Inferior parietal cortex (tissue), 1 donor: ENCODE measurements at regions not wholly inside any gene's neighbourhood (a gene's known extent, or its start where the extent isn't known, plus 50 kb on each side); places are given as distances from the start of the nearest gene placed in this dataset.

Experiments
- DNase-seq: peaks from one replicate; pipeline ENCODE4 v3.0.0-alpha.2; 2016; ENCODE audit errors: extremely low spot score

DNA sequence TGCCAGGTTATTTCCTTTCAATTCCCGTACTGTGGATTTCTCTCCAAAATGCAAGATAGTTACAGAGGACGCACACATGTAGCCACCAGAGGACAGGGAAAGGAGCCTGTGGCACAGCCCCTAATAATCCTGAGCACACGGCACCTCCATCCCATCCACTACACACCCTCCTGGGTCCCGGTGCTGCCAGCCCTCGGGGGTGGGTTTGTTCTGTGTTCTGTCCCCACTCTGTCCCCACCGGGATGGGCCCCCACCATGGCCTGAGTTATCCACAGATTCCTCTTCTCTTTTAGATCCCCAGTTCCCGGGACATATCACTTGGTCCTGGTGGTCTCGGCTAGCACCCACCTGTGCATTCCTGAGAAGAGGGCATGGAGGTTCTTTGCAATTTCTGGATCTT, 196.9 kb upstream of the PPP2R2D start:
- DNase-seq: no peak

DNA sequence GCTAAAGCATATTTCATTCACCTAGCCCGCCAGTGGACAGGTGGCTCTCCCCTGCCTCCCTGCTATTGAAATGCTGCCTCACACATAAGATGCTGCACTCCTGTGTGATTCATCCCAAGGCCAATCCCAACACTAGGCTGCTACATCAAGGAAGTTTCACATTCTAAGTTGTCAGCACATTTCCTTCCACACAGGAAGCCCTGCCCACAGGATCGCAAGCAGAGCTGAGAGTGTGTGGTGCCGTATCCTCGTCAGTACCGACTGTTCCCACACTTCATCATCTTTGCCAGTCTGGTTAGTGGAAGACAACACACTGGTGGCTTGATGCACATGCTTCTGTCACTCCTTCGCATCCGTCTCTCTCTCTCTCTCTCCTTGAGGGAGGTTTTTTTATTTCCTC, 194.3 kb upstream of the PPP2R2D start:
- no peak for DNase-seq

DNA sequence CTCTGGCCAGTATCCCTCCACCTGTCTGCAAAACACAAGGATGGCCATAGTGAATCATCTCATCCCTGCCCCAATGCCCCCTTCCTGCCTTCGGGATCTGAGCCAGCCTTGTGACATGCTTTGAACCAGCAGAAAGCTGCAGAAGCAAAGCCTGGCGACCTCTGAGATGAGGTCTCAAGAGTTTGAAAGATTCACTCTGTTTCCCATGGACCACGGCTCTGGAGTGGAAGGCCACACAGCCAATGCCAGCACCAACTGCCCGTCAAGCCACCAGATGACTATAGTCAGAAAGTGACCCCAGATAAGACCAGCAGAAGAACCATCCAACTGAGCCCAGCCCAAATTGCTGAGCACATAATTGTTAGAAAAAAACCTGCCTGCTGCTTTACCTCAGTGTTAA, 193.9 kb upstream of the PPP2R2D start:
- no peak for DNase-seq

DNA sequence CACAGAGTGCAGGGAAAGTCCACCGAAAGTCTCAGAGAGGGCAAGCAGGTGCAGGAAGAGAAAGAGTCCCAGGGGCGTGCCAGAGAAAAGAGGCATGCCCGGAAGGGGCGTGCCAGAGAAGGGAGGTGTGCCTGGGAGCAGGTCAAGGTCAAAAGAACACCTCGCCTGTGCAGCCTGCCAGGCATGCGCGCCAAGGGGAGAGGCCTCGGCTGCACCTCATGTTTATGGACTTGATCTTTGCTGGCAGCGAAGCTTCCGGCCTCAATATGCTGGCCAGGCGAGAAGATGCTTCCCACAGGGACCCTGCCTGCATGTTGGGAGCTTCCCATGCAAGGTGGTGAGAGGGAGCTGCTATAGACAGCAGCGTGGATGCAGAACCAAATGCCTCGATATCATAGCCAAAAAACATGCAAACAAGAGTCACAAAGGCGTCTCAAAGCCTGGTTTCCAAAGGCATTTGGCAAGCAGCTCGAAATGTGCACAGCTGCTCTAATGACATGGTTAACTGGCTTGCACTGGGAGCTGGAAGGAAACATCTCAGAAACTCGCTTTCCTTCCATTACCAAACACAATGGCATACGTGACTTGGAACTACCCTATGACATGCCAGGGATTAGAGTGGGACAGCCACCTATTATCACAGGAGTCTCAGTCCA, 192.5 kb upstream of the PPP2R2D start:
- DNase-seq: no peak

DNA sequence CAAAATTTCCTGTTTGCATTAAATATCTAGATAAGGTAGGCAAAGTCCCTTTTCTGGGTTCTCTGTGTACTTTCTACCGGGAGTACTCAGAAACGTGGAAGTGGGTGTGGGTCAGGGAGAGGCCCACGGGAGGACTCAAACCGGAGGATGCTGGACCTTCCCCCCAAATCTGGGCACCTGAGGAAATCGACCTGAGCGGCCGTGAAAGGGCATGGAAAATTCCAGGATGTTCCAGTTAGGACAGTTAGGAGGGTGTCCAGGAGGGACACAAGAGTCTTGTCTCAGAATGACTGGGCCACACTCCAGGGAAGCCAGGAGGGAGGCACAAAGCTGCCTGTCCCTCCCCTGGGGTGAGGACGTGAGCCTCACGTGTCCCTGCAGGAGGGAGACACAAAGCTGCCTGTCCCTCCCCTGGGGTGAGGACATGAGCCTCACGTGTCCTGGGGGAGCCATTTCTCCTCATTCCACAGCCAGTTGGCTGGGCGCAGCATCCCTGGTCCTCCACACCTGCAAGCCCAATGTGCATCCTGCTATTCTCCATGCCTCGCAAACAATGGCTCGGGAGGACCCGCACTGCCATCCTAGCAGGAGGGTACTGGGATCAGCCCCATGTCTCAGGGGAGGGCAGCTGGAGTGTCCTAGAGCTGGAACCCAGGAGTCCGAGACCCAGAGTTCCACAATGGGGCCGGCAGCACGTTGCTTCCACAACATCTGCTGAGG, 190.5 kb upstream of the PPP2R2D start:
- no peak for DNase-seq

DNA sequence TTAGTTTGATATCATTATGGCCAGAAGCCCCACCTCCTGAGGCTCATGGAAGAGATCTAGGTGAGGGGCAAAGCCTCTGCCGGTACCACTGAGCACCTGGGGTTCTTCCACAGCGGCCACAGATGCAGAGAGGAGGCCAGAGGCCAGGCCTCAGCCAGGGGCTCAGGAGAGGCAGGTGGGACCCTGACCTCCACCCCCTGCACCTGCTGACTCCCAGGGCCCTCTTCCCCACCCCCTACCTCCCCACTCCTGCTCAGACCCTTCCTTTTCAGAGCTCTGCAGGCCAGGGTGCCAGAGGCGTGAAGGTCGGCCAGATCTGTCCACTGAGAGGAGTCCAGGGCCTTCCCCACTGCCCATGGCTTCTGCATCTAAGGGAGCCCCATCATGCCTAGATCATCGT, 178.7 kb upstream of the PPP2R2D start:
- no peak for DNase-seq

DNA sequence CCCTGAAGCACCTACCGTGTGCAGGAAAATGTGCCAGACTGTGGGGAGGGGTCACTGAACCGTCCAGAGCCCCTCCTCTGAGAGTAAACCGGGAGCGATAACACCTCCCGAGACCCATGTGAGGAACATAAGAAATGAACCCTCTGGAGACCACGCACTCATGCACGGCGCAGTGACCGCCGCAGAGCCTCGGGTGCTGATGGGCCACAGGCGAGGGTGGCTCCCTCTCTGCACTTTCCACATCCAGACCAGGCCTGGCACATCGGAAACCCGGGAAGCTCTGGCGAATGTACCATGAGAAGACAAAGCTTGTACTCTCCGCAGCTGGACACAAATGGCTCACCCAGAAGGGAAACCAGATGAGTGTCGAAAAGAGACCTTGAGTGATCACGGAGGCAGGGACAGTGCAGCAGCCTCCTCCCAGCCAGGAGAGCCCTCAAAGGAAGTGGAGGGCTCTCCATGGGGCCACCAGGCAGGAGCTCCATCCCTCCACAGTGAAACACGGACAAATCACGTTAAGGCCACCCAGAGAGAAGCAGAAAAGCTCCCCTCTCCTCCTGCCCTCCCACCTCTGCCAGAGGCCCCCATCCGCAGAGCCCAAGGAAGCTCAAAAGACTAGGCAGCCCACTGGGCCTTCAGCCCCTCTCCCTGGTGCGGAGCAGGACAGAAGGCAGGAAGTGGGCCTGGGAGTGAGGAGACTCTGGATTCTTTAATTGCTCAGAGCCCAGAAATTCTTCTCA, 178.1 kb upstream of the PPP2R2D start:
- DNase-seq: no peak

DNA sequence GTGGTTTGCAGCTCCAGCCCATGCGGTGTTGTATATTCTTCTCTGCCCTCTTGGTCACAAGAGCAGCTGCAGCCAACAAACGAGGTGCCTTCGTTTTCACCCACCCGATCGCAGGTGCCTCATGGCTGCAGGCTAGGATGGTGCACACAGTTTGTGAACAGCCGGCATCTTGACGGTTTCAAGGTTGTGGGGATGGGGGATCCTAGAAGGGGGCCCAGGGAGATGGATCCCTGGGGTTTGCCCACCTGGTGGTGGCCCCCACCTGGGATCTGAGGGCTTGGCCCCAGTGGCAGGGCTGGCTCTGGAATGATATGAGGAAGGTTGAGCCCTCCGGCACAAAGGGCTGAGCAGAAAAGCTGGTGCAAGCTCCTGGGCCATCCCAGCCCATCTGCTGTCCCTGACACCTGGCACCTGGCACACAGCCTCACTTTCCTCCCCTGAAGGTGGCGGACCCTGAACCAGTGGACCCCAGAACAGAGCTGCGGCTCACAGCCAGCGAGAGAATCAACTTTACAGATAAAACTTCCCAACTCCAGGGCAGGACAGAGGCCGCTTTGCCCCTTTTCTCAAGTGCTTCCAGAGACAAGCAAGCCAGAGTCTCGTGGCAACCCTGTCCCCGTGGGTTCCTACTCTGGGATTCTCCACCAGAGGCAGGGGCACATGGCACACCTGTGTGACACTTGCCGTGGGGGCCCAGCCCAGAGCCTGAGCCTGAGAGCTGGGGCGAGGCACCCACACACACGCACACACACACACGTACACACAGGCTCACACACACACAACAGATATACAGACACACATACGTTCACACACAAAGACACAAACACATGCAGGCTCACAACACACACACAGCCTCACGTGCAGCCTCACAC, 177.3 kb upstream of the PPP2R2D start:
- no peak for DNase-seq

DNA sequence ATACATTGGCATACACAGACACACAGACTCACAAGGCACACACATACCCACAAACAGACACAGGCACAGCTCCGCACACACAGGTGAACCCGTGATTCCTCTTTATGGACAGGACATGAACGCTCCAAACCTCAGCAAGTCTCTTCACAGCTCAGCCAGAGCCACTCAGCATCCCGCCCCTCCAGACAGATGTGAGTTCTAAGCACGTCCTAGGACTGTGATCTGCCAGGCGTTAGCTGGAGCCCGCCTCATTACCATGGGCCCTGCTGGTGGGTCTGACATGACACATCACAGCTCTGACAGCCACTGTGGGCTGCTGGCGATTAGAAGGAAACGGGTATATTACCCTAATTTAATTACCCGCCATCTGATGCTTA, 176.7 kb upstream of the PPP2R2D start:
- no peak for DNase-seq

DNA sequence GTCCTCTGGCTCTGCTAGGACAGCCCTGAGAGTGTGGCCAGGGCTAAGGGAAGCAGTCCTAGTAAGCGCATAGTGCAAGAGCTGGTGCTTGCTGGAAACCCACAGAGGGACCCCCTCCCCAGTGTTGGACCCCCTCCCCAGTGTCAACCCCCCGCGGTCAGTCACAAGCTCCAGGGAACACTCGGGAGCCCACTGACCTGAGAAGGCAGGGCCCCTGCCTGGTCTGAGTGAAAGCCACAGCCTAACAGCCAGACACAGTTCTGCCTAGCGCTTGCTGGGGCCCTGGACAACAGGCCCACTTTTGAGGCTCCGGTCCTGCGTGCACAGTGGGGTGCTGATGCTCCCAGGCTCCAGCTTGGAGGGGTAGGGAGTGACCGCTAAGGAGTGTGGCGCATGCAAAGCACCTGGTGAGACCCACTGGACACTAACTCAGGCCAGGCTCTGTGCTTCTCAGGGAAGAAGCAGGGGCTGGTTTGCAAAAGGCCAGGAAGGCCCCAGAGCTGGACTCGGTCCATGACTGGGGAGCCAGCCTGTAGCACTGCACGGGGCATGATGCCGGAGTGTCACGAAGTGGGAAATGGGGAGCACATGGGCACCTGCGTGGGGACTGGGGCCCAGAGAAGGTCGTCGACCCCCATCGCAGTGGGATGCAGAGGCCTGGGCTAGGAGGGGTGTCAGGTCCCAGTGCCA, 175.8 kb upstream of the PPP2R2D start:
- no peak for DNase-seq

DNA sequence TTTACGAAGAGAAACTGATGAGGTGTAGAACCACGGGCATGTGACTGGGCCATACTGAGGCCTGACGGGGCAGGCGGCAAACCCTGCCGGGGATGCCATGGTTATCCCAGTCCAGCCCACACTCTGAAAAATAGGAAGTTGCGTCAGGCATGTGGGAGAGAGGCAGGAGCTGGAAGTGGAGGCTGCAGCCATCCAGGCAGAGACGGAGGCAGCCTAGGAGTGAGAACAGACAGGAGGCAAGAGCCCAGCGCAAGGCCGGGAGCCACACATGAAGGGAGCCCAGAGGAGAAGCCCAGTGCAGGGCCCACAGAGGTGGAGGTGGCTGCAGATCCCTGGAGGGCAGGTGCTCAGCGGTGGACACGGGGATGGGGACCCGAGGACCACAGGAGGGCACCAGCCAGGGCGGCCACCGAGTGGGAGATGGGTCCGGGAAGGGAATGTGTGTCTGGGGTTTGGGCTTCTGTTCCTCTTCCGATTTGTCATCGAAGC, 175.2 kb upstream of the PPP2R2D start:
- DNase-seq: no peak

DNA sequence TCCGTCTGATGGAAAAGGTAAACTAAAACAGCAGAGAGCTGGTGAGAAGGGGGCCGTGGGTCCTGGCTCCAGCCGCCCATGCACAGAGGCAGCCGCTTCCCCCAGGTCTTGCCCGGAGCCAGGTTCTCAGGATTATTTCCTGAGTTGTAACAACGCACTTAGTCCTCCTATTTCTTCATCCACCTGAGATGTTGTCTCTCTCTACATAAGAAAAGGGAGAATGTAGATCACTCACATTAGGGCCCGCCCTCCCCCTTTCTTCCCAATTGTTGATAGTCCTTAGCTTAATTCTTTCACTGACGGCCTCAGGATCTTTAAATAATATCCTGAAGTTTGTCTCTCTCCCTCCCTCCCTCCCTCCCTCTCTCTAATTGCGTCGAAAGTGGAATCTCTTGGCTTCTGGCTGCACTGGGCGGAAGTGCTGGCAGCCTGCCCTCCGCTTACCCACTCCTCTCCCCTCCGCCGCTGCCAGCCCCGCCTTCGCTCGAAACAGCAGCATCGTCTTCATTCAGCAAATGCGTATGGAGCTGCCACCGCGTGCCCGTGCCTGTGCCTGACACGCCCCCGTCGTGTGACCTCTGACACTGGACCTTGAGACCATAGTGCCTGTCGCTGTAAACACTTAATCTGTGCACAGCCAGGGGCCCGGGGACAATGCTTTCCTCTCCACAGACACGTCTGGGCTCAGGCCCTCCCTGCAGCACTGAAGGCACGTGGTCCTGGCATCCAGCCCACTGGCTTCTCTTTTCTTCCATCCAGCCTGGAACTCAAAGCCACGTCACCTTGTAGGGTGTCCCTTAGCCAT, 174.5 kb upstream of the PPP2R2D start:
- DNase-seq: no peak

DNA sequence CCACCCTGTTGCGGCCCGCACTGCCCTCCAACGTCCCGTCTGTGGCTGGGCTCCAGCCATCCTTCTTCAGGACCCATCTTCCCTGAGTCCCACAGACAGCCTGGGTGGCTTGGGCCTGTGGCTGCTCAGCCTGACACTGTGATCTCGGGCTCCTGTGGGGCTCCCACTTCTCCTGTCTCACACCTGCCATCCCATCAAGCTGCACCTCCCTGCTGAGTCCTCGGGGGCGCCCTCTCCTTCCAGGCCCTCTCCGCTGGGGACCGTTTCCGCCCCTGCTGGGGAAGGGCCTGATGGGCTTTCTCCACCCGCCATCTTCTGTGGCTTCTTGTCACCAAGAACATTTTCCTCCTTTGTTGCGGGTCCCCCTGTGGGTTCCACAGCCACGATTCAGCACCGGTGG, 173.8 kb upstream of the PPP2R2D start:
- DNase-seq: no peak

DNA sequence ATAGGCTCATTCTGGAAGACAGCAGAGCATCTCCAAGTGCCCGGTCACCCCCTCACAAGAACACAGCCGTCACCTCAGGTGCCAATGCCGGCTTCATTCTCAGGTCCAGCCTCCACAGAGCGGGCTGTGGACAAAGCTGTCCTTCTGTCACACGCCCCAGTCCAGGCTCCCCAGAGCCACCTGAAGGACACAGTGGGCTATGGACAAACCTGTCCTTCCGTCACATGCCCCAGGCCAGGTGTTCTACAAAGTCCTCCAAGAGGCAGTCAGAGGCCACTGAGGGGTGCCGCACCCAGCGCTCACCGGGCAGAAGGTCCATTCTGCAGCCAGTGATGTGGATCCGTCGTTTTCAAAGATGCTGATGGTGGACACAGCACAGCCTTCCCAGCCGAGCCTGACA, 173.2 kb upstream of the PPP2R2D start:
- DNase-seq: no peak

DNA sequence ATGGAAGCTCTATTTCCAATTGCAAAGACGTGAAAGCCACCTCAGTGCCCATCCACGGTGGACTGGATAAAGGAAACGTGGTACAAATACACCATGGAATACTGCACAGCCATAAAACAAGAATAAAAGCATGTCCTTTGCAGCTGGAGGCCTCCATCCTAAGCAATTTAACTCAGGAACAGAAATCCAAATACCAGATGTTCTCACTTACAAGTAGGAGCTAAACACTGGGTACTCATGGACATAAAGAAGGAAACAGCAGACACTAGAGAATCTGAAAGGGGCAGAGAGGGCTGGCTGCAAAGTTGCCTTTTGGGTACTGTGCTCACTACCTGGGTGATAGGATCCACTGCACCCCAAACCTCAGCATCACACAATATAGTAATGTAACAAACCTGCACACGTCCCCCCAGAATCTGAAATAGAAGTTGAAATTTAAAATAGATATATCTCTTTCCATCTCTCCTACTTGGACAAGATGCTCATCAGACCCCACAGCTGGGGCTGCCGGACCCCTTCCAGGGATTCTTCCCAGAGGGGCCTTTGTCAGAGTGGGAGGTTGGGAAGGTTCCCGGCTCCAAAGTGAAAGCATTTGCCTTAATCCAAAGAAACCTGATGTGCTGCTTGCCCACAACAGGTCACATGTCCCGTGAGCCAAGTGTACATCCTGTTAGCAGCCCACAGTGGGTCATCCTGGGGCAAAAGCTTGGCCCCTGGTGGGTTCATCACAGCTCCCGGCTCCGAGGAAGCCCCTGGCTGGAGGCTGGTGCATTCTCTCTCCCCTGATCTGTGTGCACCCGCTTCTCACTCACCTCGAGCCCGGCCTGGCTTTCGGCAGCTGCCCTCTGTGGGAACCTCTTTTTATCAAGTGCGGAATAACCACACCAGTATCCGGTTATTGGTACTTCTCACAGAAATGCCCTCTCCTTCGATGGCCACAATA, 172.3 kb upstream of the PPP2R2D start:
- DNase-seq: no peak

DNA sequence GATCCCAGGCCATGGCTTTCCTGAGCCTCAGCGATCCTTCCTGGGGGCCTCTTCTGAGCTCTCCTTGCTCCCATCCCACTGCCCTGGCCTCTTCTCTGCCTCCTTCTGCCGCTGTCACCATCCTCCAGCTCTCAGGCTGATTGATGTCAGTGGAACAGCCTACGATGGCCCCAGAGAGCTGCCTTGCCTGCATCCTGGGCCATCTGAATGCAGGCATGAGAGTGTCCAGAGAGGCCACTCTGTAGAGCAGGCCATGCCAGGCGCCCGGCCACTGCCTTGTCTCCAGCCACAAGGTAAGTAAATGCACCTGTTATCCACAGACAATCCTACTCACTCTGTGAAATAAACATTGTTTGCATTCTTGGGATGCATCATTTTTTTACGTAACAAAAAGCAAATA, 171.4 kb upstream of the PPP2R2D start:
- DNase-seq: no peak

DNA sequence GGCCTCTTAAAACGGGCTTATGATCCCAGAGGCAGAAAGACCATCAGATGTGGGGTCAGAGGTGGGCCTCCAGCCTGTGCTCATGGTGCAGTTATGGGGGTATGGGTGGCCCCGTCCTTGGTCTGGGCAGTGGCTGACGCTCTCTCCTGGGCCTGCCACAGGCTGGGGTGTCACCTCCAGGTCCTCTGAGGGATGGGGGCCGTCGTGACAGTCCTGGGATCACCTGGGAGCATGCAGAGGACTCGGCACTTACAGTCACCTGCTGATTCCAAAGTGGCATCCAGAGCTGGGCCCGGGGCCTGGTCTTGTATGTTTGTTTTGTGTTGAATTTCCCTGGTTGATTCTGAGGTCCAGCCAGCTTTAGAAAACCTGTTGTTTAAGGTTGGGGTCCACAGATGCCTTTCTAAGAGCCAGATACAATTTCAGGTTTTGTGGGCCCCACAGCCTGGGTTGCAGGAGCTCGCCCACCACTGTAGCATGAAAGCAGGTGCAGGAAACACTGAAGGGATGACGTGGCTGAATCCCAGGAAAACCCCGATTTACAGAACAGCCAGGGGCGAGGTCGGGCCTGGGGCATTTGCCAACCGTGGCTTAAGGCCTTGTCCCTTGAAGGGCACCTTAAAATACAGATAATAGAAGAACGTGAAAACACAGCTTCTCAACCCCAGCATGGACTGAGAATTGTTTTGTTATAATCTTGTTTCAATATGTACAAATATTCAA, 170.7 kb upstream of the PPP2R2D start:
- DNase-seq: no peak

DNA sequence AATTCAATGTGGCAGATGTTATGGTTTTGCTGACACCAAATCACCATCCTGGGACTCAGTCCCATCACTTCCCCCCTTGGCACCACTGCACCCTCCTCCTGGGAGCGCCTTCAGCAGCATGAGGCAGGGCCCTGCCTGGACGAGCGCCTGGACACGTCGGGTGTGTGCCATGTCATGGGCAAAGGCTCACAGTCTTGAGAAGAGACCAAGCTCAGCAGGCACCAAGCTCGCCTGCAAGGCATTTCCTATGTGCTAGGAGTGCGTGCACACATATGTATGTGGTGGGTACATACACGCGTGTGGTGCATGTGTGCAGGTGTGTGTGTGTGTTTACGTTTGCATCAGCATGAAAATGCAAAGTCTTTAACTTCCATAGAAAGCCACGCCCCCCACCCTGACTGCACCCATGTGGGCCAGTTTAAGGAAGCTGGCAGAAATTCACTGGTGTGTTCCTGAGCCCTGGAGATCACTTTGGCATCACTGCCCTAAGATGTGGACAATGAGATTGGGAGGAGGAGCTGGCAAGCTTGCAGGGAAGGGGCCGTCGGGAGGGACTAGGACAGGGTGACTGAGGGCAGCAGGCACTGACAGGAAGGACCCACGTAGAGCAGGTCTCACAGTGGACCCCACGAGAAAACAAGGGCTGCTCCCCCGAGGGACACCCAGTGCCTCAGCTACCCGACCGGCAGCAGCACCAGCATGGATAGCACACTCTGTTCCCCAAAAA, 169.9 kb upstream of the PPP2R2D start:
- no peak for DNase-seq
